Smooth muscle cell (in vitro differentiated cells): ENCODE measurements at regions not wholly inside any gene's neighbourhood (a gene's known extent, or its start where the extent isn't known, plus 50 kb on each side); places are given as distances from the start of the nearest gene placed in this dataset.

Experiments
- DNase-seq: peaks from one replicate; lab custom pipeline; 2025; ENCODE audit not compliant: unreplicated experiment; lab: John Stamatoyannopoulos, UW
- H2AFZ ChIP-seq: fragments of 200-600 bp; sonication (generic); 2 replicates; pipeline ENCODE4 v1.6.0; 2016; ENCODE audit warnings: antibody characterized with exemption, low read depth, mild to moderate bottlenecking
- H3F3A ChIP-seq: fragments of 200-600 bp; sonication (generic); 2 replicates; pipeline ENCODE4 v1.6.0; 2017; ENCODE audit warnings: antibody characterized with exemption, low read depth
- H3K27ac ChIP-seq: fragments of 200-600 bp; sonication (generic); 2 replicates; pipeline ENCODE4 v1.5.1; 2016; ENCODE audit warnings: low read depth, mild to moderate bottlenecking
- H3K27me3 ChIP-seq: fragments of 200-600 bp; sonication (generic); 2 replicates; pipeline ENCODE4 v1.6.1; 2016; ENCODE audit warnings: low read depth, mild to moderate bottlenecking
- H3K36me3 ChIP-seq: fragments of 200-600 bp; sonication (generic); 2 replicates; pipeline ENCODE4 v1.5.1; 2016; ENCODE audit warnings: low read depth
- H3K4me1 ChIP-seq: fragments of 200-600 bp; sonication (generic); 2 replicates; pipeline ENCODE4 v1.5.1; 2016; ENCODE audit warnings: low read depth
- H3K4me2 ChIP-seq: fragments of 200-600 bp; sonication (generic); 2 replicates; pipeline ENCODE4 v1.6.0; 2016; ENCODE audit warnings: mild to moderate bottlenecking
- H3K4me3 ChIP-seq: fragments of 200-600 bp; sonication (generic); 2 replicates; pipeline ENCODE4 v1.5.1; 2016; ENCODE audit warnings: mild to moderate bottlenecking
- H3K79me2 ChIP-seq: fragments of 200-600 bp; sonication (generic); 2 replicates; pipeline ENCODE4 v1.6.0; 2016; ENCODE audit warnings: low read depth, mild to moderate bottlenecking
- H3K9ac ChIP-seq: fragments of 200-600 bp; sonication (generic); 2 replicates; pipeline ENCODE4 v1.6.0; 2016; ENCODE audit warnings: low read depth
- H3K9me3 ChIP-seq: fragments of 200-600 bp; sonication (generic); replicated peaks from 2 replicates; pipeline ENCODE4 v1.5.1; 2016; ENCODE audit warnings: low read depth
- H4K20me1 ChIP-seq: fragments of 200-600 bp; sonication (generic); 2 replicates; pipeline ENCODE4 v1.6.0; 2016; ENCODE audit warnings: low read depth
- CTCF ChIP-seq: fragments of 200-600 bp; sonication (generic); IDR thresholded peaks from 2 replicates; pipeline ENCODE4 v1.5.1; 2017; ENCODE audit warnings: borderline replicate concordance, mild to moderate bottlenecking, antibody characterized with exemption; ENCODE audit not compliant: insufficient read depth, poor library complexity, severe bottlenecking
- WGBS: methylation state at CpG from one replicate; pipeline ENCODE4 v1.1.7; 2016; ENCODE audit warnings: low lambda C conversion rate; 5-methylcytosine and 5-hydroxymethylcytosine counted together

- H3K4me2 ChIP-seq: no peak overlapping the region
- H3K4me3 ChIP-seq: no peak overlapping the region
- no peak overlapping the region for H3K9ac ChIP-seq
- no peak for DNase-seq
- TF ChIP-seq CTCF: no peak
- no peaks in the 10 kb centered on the region for H4K20me1 ChIP-seq
- no peaks in the 10 kb centered on the region for H3K79me2 ChIP-seq
- no peak overlapping the region for H3K27ac ChIP-seq
- no peak overlapping the region for H2AFZ ChIP-seq
- H3K9me3 ChIP-seq: no peaks in the 10 kb centered on the region
- H3K4me1 ChIP-seq: no peaks in the 10 kb centered on the region
- no peaks in the 10 kb centered on the region for H3K27me3 ChIP-seq
- H3K36me3 ChIP-seq: no peaks in the 10 kb centered on the region
- no peaks in the 10 kb centered on the region for H3F3A ChIP-seq
- 76% methylated on average over 2 of the region's 2 CpGs for WGBS
Observed at GRCh38 chr5:155765715-155766114, 561.2 kb upstream of the SGCD start.

GRCh38 chr5:155767470-155767869, 559.5 kb upstream of the SGCD start:
- no peaks in the 10 kb centered on the region for H3K79me2 ChIP-seq
- H3K4me2 ChIP-seq: no peak overlapping the region
- H3F3A ChIP-seq: no peaks in the 10 kb centered on the region
- H3K36me3 ChIP-seq: no peaks in the 10 kb centered on the region
- H3K27me3 ChIP-seq: no peaks in the 10 kb centered on the region
- H3K4me3 ChIP-seq: no peak overlapping the region
- no peak overlapping the region for H3K9ac ChIP-seq
- H3K9me3 ChIP-seq: no peaks in the 10 kb centered on the region
- no peak for TF ChIP-seq CTCF
- WGBS: 83% methylated on average over 2 of the region's 2 CpGs
- H4K20me1 ChIP-seq: no peaks in the 10 kb centered on the region
- H3K4me1 ChIP-seq: no peaks in the 10 kb centered on the region
- no peak for DNase-seq
- no peak overlapping the region for H2AFZ ChIP-seq
- no peak overlapping the region for H3K27ac ChIP-seq

- Histone ChIP-seq H3K9ac (no peak overlapping the region), H3K36me3 (no peaks in the 10 kb centered on the region), H3K4me1 (no peaks in the 10 kb centered on the region), H3F3A (no peaks in the 10 kb centered on the region), H3K27ac (no peak overlapping the region), H2AFZ (no peak overlapping the region), H3K4me3 (no peak overlapping the region), H4K20me1 (no peaks in the 10 kb centered on the region), H3K27me3 (no peaks in the 10 kb centered on the region), H3K9me3 (no peaks in the 10 kb centered on the region), H3K79me2 (no peaks in the 10 kb centered on the region), H3K4me2 (no peak overlapping the region)
- no peak for TF ChIP-seq CTCF
- WGBS: 88% methylated on average over 3 of the region's 3 CpGs
- no peak for DNase-seq
Observed at GRCh38 chr5:155768332-155768731, 558.6 kb upstream of the SGCD start.

- TF ChIP-seq CTCF: no peak
- Histone ChIP-seq H3K36me3 (no peaks in the 10 kb centered on the region), H3K9me3 (no peaks in the 10 kb centered on the region), H3K4me3 (no peak overlapping the region), H2AFZ (no peak overlapping the region), H3K27me3 (no peaks in the 10 kb centered on the region), H3K9ac (no peak overlapping the region), H3K4me2 (no peak overlapping the region), H4K20me1 (no peaks in the 10 kb centered on the region), H3K4me1 (no peaks in the 10 kb centered on the region), H3K27ac (no peak overlapping the region), H3K79me2 (no peaks in the 10 kb centered on the region), H3F3A (no peaks in the 10 kb centered on the region)
- WGBS: 69% methylated on average over 4 of the region's 4 CpGs
- DNase-seq: no peak
Observed at GRCh38 chr5:155772009-155772662, 554.8 kb upstream of the SGCD start.
